Stimulated activated CD8-positive, alpha-beta memory T cell treated with anti-CD3 and anti-CD28 coated beads, Interleukin-12 subunit alpha, Interleukin-12 subunit beta, amount 100 ng/mL, for 4 hours (primary cell): ENCODE measurements at regions not wholly inside any gene's neighbourhood (a gene's known extent, or its start where the extent isn't known, plus 50 kb on each side); places are given as distances from the start of the nearest gene placed in this dataset.

ENCODE experiments used
- DNase-seq: peaks from one replicate; pipeline ENCODE4 v3.0.0-alpha.2; 2020; ENCODE audit warnings: low read depth

- no peak for DNase-seq
Measured at GRCh38 chr6:33950891-33951889, 147.4 kb upstream of the MLN start.

- DNase-seq, result no peak
Measured at GRCh38 chr6:33950472-33950881, 146.7 kb upstream of the MLN start.

- DNase-seq, result no peak
Measured at GRCh38 chr6:33949877-33950435, 146.2 kb upstream of the MLN start.

- DNase-seq, result no peak
Measured at GRCh38 chr6:33949111-33949510, 145.3 kb upstream of the MLN start.

GRCh38 chr6:33947916-33948594, 144.3 kb upstream of the MLN start:
- DNase-seq, result no peak

GRCh38 chr6:33947047-33947446, 143.2 kb upstream of the MLN start:
- DNase-seq, result no peak

GRCh38 chr6:33945931-33946330, 142.1 kb upstream of the MLN start:
- DNase-seq, result no peak

- DNase-seq, result no peak
Measured at GRCh38 chr6:33944686-33945411, 141.0 kb upstream of the MLN start.

- no peak for DNase-seq
Measured at GRCh38 chr6:33936886-33937285, 133.1 kb upstream of the MLN start.

GRCh38 chr6:33935439-33936080, 131.8 kb upstream of the MLN start:
- no peak for DNase-seq

GRCh38 chr6:33934731-33935270, 131.0 kb upstream of the MLN start:
- no peak for DNase-seq

GRCh38 chr6:33933101-33933500, 129.3 kb upstream of the MLN start:
- no peak for DNase-seq

GRCh38 chr6:33931799-33932198, 128.0 kb upstream of the MLN start:
- no peak for DNase-seq

GRCh38 chr6:33929575-33930288, 125.9 kb upstream of the MLN start:
- no peak for DNase-seq

- no peak for DNase-seq
Measured at GRCh38 chr6:33927616-33928015, 123.8 kb upstream of the MLN start.

- DNase-seq, result no peak
Measured at GRCh38 chr6:33927112-33927511, 123.3 kb upstream of the MLN start.

- no peak for DNase-seq
Measured at GRCh38 chr6:33926451-33926850, 122.6 kb upstream of the MLN start.

- DNase-seq, result no peak
Measured at GRCh38 chr6:33925936-33926335, 122.1 kb upstream of the MLN start.

GRCh38 chr6:33925210-33925609, 121.4 kb upstream of the MLN start:
- no peak for DNase-seq

- no peak for DNase-seq
Measured at GRCh38 chr6:33924681-33925080, 120.9 kb upstream of the MLN start.
